ENCODE measurements at regions not wholly inside any gene's neighbourhood (a gene's known extent, or its start where the extent isn't known, plus 50 kb on each side); places are given as distances from the start of the nearest gene placed in this dataset.

- H3K4me1 ChIP-seq (ENCODE audit: control insufficient read depth in 1 of 2, insufficient read depth in 2 of 2, low read length in 2 of 2) = no peaks in the 10 kb centered on the region
- TF ChIP-seq EZH2 (IDR thresholded peaks at IDR 0.05) = no peak
- TF ChIP-seq TCF7L2 (IDR thresholded peaks at IDR 0.05; ENCODE audit: borderline replicate concordance, extremely low read depth, insufficient read depth, insufficient read length) = no peak
- no peak for TF ChIP-seq ELF1 (IDR thresholded peaks at IDR 0.05; ENCODE audit: borderline replicate concordance, low read depth)
- no peak for TF ChIP-seq EZH2phosphoT487 (IDR thresholded peaks at IDR 0.05; ENCODE audit: borderline replicate concordance)
- no peak for TF ChIP-seq SRF (IDR thresholded peaks at IDR 0.05; ENCODE audit: low read depth)
- TF ChIP-seq SP1 (IDR thresholded peaks at IDR 0.05; ENCODE audit: low read depth) = no peak
- no peak for TF ChIP-seq SIN3A (IDR thresholded peaks at IDR 0.05; ENCODE audit: low read depth)
- TF ChIP-seq RAD21 (IDR thresholded peaks at IDR 0.05; ENCODE audit: low read depth) = no peak
- no peak for TF ChIP-seq MAX (IDR thresholded peaks at IDR 0.05)
- no peak for TF ChIP-seq REST (IDR thresholded peaks at IDR 0.05; ENCODE audit: low read depth)
- no peak for TF ChIP-seq ZBTB33 (IDR thresholded peaks at IDR 0.05; ENCODE audit: extremely low read depth, insufficient replicate concordance, low read length)
- no peak for TF ChIP-seq CTCF (IDR thresholded peaks at IDR 0.05 in 2 of 3, conservative IDR thresholded peaks at IDR 0.05 in 1 of 3; ENCODE audit: borderline replicate concordance in 1 of 3, insufficient read depth in 1 of 3, low read depth in 2 of 3, low read length in 2 of 3)
- no peak for TF ChIP-seq ATF3 (IDR thresholded peaks at IDR 0.05)
- TF ChIP-seq ZNF274 (IDR thresholded peaks at IDR 0.05; ENCODE audit: low read depth, low read length) = no peak
- no peak for TF ChIP-seq YY1 (IDR thresholded peaks at IDR 0.05; ENCODE audit: extremely low read depth, insufficient replicate concordance, low read depth, low read length)
- TF ChIP-seq FOSL1 (IDR thresholded peaks at IDR 0.05; ENCODE audit: low read depth) = no peak
- no peak for TF ChIP-seq JUND (IDR thresholded peaks at IDR 0.05)
- no peak for TF ChIP-seq POLR2A (IDR thresholded peaks at IDR 0.05; ENCODE audit: borderline replicate concordance, extremely low read depth, insufficient read depth, insufficient read length)
- TF ChIP-seq CEBPB (IDR thresholded peaks at IDR 0.05; ENCODE audit: low read depth) = no peak
- ATAC-seq (no peak), DNase-seq (ENCODE audit: low read depth, low spot score) (no peak)
- H4K20me1 ChIP-seq (ENCODE audit: insufficient read depth) = no peaks in the 10 kb centered on the region
- no peak overlapping the region for H3K9ac ChIP-seq (ENCODE audit: low read length)
- 0 out of 2 replicates have a peak, but pooled peaks cover 2% of the 10 kb centered on the region for H3K79me2 ChIP-seq (ENCODE audit: insufficient read depth, low read length)
- CTCF ChIA-PET = no interaction called here
- RAD21 ChIA-PET (ENCODE audit: low non-redundant PET in 1 of 2, low total read pairs in 2 of 2, uncharacterized antibody in 2 of 2, unreplicated experiment in 2 of 2) = no interaction called here
- POLR2A ChIA-PET = no interaction called here
- H2AFZ ChIP-seq (ENCODE audit: low read depth, low read length, poor library complexity, severe bottlenecking) = no peak overlapping the region
- H3K27ac ChIP-seq (ENCODE audit: low read depth, low read length) = no peak overlapping the region
- no peak overlapping the region for H3K4me3 ChIP-seq (replicated peaks in 1 of 2; ENCODE audit: low read depth in 1 of 2, low read length in 2 of 2)
- H3K36me3 ChIP-seq (ENCODE audit: control insufficient read depth in 1 of 2, insufficient read depth in 2 of 2, low read length in 2 of 2) = no peaks in the 10 kb centered on the region; a peak in 1 of 4 replicates
- intact Hi-C loops (cut with micrococcal nuclease) = loop anchor here (1.0 to 2.0 kb wide), 2 partner anchors 46 to 701 kb away; no protein-coding TSS in a partner anchor
- H3K9me2 ChIP-seq (ENCODE audit: insufficient read depth) = no peaks in the 10 kb centered on the region
- H3K4me2 ChIP-seq (ENCODE audit: low read length) = no peak overlapping the region
- no TSS peak for BruUV-seq (replicated peaks)
- no peaks in the 10 kb centered on the region for H3K9me3 ChIP-seq (ENCODE audit: control insufficient read depth in 1 of 2, insufficient read depth in 1 of 2, low read depth in 1 of 2, low read length in 2 of 2)
- H3K27me3 ChIP-seq (ENCODE audit: insufficient read depth, low read length) = no peaks in the 10 kb centered on the region
Observed at GRCh38 chr5:178793696-178794095, 63.2 kb upstream of the ZNF354A start.

Measured in HCT116 (cell line).